Astrocyte of the spinal cord (primary cell): ENCODE measurements at regions not wholly inside any gene's neighbourhood (a gene's known extent, or its start where the extent isn't known, plus 50 kb on each side); places are given as distances from the start of the nearest gene placed in this dataset.
"Not testable (repeated sequence)": the region's sequence is repeated elsewhere in the genome, so short reads cannot be mapped to it uniquely, and the experiment has no call there.

ENCODE experiments used
- DNase-seq: peaks from one replicate; pipeline ENCODE4 v3.0.0; 2011; ENCODE audit warnings: low read depth, low spot score
- H3K4me3 ChIP-seq: 2 replicates; pipeline ENCODE4 v1.5.1; 2011; ENCODE audit warnings: low read depth, mild to moderate bottlenecking, low read length, moderate library complexity
- CTCF ChIP-seq: IDR thresholded peaks from 2 replicates; pipeline ENCODE4 v1.5.1; 2012; ENCODE audit warnings: low read depth, mild to moderate bottlenecking, low read length, inconsistent platforms
- in situ Hi-C: cut with HindIII; loops from 2 replicates; pipeline ENCODE4 v1.10.0; 2017; ENCODE audit warnings: low sequenced_read_pairs

- TF ChIP-seq CTCF, result no peak
- in situ Hi-C loops, result no loop called here
- no peak overlapping the region for H3K4me3 ChIP-seq
- no peak for DNase-seq
Observed at GRCh38 chr15:79769933-79770759, 126.7 kb downstream of the MTHFS start.

- no peak overlapping the region for H3K4me3 ChIP-seq
- DNase-seq, result no peak
- TF ChIP-seq CTCF, result no peak
- in situ Hi-C loops, result no loop called here
Observed at GRCh38 chr15:79773128-79773527, 123.7 kb downstream of the MTHFS start.

- TF ChIP-seq CTCF, result no peak
- DNase-seq, result no peak
- H3K4me3 ChIP-seq, result no peak overlapping the region
- in situ Hi-C loops, result no loop called here
Observed at GRCh38 chr15:79775821-79776220, 121.0 kb downstream of the MTHFS start.

GRCh38 chr15:79777916-79778315 is 118.9 kb downstream of the MTHFS start:
- TF ChIP-seq CTCF, result no peak
- no peak for DNase-seq
- in situ Hi-C loops, result no loop called here
- H3K4me3 ChIP-seq, result no peak overlapping the region

- TF ChIP-seq CTCF, result no peak
- in situ Hi-C loops, result no loop called here
- DNase-seq, result no peak
- H3K4me3 ChIP-seq, result no peak overlapping the region
Observed at GRCh38 chr15:79778378-79778990, 118.3 kb downstream of the MTHFS start.

GRCh38 chr15:79779746-79780145 is 117.1 kb downstream of the MTHFS start:
- no peak overlapping the region for H3K4me3 ChIP-seq
- DNase-seq, result no peak
- TF ChIP-seq CTCF, result no peak
- in situ Hi-C loops, result no loop called here

- H3K4me3 ChIP-seq, DNase-seq, in situ Hi-C loops: not testable (repeated sequence)
Observed at GRCh38 chr15:79782307-79782706, 114.5 kb downstream of the MTHFS start.
